CD4-positive, alpha-beta memory T cell (primary cell): ENCODE measurements at regions not wholly inside any gene's neighbourhood (a gene's known extent, or its start where the extent isn't known, plus 50 kb on each side); places are given as distances from the start of the nearest gene placed in this dataset.

ENCODE experiments used
- CTCF ChIA-PET: fragments of 350-600 bp; sonication (Branson Sonifier 250); formaldehyde crosslinking; loops from one replicate; lab custom pipeline; 2021; ENCODE audit warnings: inconsistent platforms; ENCODE audit not compliant: partially characterized antibody; lab: Charles Lee
- POLR2A ChIA-PET: fragments of 350-600 bp; sonication (Branson Sonifier 250); formaldehyde crosslinking; loops from one replicate; lab custom pipeline; 2021; ENCODE audit not compliant: partially characterized antibody; lab: Charles Lee
- DNase-seq, 5 donors: peaks; one replicate each; pipeline versions ENCODE4 v3.0.0 to v3.0.0-alpha.2; 2020 to 2022; ENCODE audit warnings: mixed read lengths in 1 of 5
- H3K27ac ChIP-seq: one replicate; pipeline ENCODE4 v1.7.0; 2013; ENCODE audit warnings: low read depth, low read length
- H3K27me3 ChIP-seq: 2 replicates; pipeline ENCODE4 v1.7.0; 2013; ENCODE audit warnings: mild to moderate bottlenecking, low read length, moderate library complexity; ENCODE audit not compliant: insufficient read depth
- H3K36me3 ChIP-seq: 2 replicates; pipeline ENCODE4 v1.7.0; 2013; ENCODE audit warnings: mild to moderate bottlenecking, low read length, moderate library complexity; ENCODE audit not compliant: insufficient read depth
- H3K4me1 ChIP-seq: 2 replicates; pipeline ENCODE4 v1.7.0; 2013; ENCODE audit warnings: mild to moderate bottlenecking, low read length, moderate library complexity; ENCODE audit not compliant: insufficient read depth
- H3K4me3 ChIP-seq, 2 donors: one replicate each; pipeline ENCODE4 v1.7.0; 2013; ENCODE audit warnings: low read length in 2 of 2, mild to moderate bottlenecking in 1 of 2
- H3K9me3 ChIP-seq, 2 donors: one replicate each; pipeline ENCODE4 v1.7.0; 2013; ENCODE audit warnings: low read length in 2 of 2, control low read depth in 1 of 2; ENCODE audit not compliant: control insufficient read depth in 1 of 2
- H3K27ac Mint-ChIP-seq, 7 donors: one replicate each; pipeline ENCODE4 v1.8.0; 2020 to 2021; ENCODE audit warnings: mixed read lengths in 7 of 7, mild to moderate bottlenecking in 6 of 7, inconsistent platforms in 3 of 7, moderate library complexity in 3 of 7
- H3K27me3 Mint-ChIP-seq, 2 donors: one replicate each; pipeline ENCODE4 v1.8.0; 2020 to 2021; ENCODE audit warnings: mixed read lengths in 2 of 2
- H3K36me3 Mint-ChIP-seq, 2 donors: one replicate each; pipeline ENCODE4 v1.8.0; 2020 to 2021; ENCODE audit warnings: mixed read lengths in 2 of 2, inconsistent platforms in 1 of 2, mild to moderate bottlenecking in 1 of 2
- H3K4me1 Mint-ChIP-seq, 4 donors: one replicate each; pipeline ENCODE4 v1.8.0; 2020 to 2021; ENCODE audit warnings: mixed read lengths in 4 of 4, mild to moderate bottlenecking in 1 of 4
- H3K4me3 Mint-ChIP-seq, 8 donors: one replicate each; pipeline ENCODE4 v1.8.0; 2020 to 2021; ENCODE audit warnings: mixed read lengths in 8 of 8, mild to moderate bottlenecking in 7 of 8, moderate library complexity in 6 of 8, inconsistent platforms in 3 of 8
- H3K9me3 Mint-ChIP-seq, 8 donors: one replicate each; pipeline ENCODE4 v1.8.0; 2020 to 2021; ENCODE audit warnings: mixed read lengths in 8 of 8, mild to moderate bottlenecking in 5 of 8, inconsistent platforms in 3 of 8, moderate library complexity in 1 of 8
- intact Hi-C: fragments of 100-400 bp; cut with micrococcal nuclease; formaldehyde crosslinking; loops from one replicate; pipeline ENCODE4 v1.15.1; 2023

- Histone ChIP-seq H3K4me3 (no peak overlapping the region), H3K27me3 (no peaks in the 10 kb centered on the region), H3K9me3 (no peaks in the 10 kb centered on the region), H3K36me3 (no peaks in the 10 kb centered on the region), H3K27ac (no peak overlapping the region), H3K4me1 (no peaks in the 10 kb centered on the region)
- Mint-ChIP-seq H3K27ac (no peak overlapping the region), H3K4me3 (no peak overlapping the region), H3K9me3 (peaks cover 0 to 5% (median under 1%) of the 10 kb centered on the region in 8 donors), H3K4me1 (no peaks in the 10 kb centered on the region), H3K27me3 (no peaks in the 10 kb centered on the region), H3K36me3 (no peaks in the 10 kb centered on the region)
- ChIA-PET POLR2A (no interaction called here), CTCF (no interaction called here)
- intact Hi-C loops = no loop called here
- no peak for DNase-seq
These were observed 180.2 kb upstream of the CBLB start for GRCh38 chr3:106048946-106049481.

GRCh38 chr3:106049821-106050220, 181.0 kb upstream of the CBLB start:
- DNase-seq = no peak
- Histone ChIP-seq H3K9me3 (no peaks in the 10 kb centered on the region), H3K4me3 (no peak overlapping the region), H3K27me3 (no peaks in the 10 kb centered on the region), H3K36me3 (no peaks in the 10 kb centered on the region), H3K27ac (no peak overlapping the region), H3K4me1 (no peaks in the 10 kb centered on the region)
- Mint-ChIP-seq H3K9me3 (peaks cover 0 to 5% (median under 1%) of the 10 kb centered on the region in 8 donors), H3K27me3 (no peaks in the 10 kb centered on the region), H3K27ac (no peak overlapping the region), H3K4me1 (no peaks in the 10 kb centered on the region), H3K36me3 (no peaks in the 10 kb centered on the region), H3K4me3 (no peak overlapping the region)
- ChIA-PET POLR2A (no interaction called here), CTCF (no interaction called here)
- intact Hi-C loops = no loop called here

GRCh38 chr3:106056931-106057330, 188.1 kb upstream of the CBLB start:
- Mint-ChIP-seq H3K4me3 (no peak overlapping the region), H3K4me1 (peaks cover 4 to 15% (median 6%) of the 10 kb centered on the region in 4 donors), H3K36me3 (no peaks in the 10 kb centered on the region), H3K27ac (no peak overlapping the region), H3K9me3 (no peaks in the 10 kb centered on the region), H3K27me3 (no peaks in the 10 kb centered on the region)
- no peak for DNase-seq
- Histone ChIP-seq H3K4me3 (no peak overlapping the region), H3K27me3 (no peaks in the 10 kb centered on the region), H3K36me3 (no peaks in the 10 kb centered on the region), H3K4me1 (no peaks in the 10 kb centered on the region), H3K9me3 (no peaks in the 10 kb centered on the region), H3K27ac (no peak overlapping the region)
- intact Hi-C loops = no loop called here
- ChIA-PET POLR2A (no interaction called here), CTCF (interaction anchor here (1.4 kb wide), 1 partner anchor 12 kb away, joined by 3 read pairs; no protein-coding TSS in a partner anchor)

- POLR2A ChIA-PET = no interaction called here
- no peaks in the 10 kb centered on the region for H3K4me1 ChIP-seq
- Mint-ChIP-seq H3K36me3 (no peaks in the 10 kb centered on the region), H3K27me3 (no peaks in the 10 kb centered on the region), H3K4me1 (peaks cover 4 to 15% (median 6%) of the 10 kb centered on the region in 4 donors), H3K4me3 (no peak overlapping the region), H3K9me3 (peaks cover 0 to 7% (median 0%) of the 10 kb centered on the region in 8 donors), H3K27ac (peak overlapping the region in 1 of 7 donors; percentile 25)
- no peak for DNase-seq
- CTCF ChIA-PET = no interaction called here
- no peak overlapping the region for H3K27ac ChIP-seq
- no peaks in the 10 kb centered on the region for H3K27me3 ChIP-seq
- intact Hi-C loops = no loop called here
- H3K9me3 ChIP-seq = no peaks in the 10 kb centered on the region
- no peak overlapping the region for H3K4me3 ChIP-seq
- H3K36me3 ChIP-seq = no peaks in the 10 kb centered on the region
These were observed 189.7 kb upstream of the CBLB start for GRCh38 chr3:106058475-106058874.

- Histone ChIP-seq H3K27me3 (no peaks in the 10 kb centered on the region), H3K4me3 (no peak overlapping the region), H3K27ac (no peak overlapping the region), H3K4me1 (no peaks in the 10 kb centered on the region), H3K36me3 (no peaks in the 10 kb centered on the region), H3K9me3 (no peaks in the 10 kb centered on the region)
- ChIA-PET POLR2A (no interaction called here), CTCF (no interaction called here)
- peaks cover 4 to 15% (median 6%) of the 10 kb centered on the region in 4 donors for H3K4me1 Mint-ChIP-seq
- H3K9me3 Mint-ChIP-seq = peaks cover 0 to 19% (median under 1%) of the 10 kb centered on the region in 8 donors
- intact Hi-C loops = no loop called here
- no peak overlapping the region for H3K4me3 Mint-ChIP-seq
- DNase-seq = no peak
- H3K36me3 Mint-ChIP-seq = peaks cover 0 to 3% of the 10 kb centered on the region in 2 donors
- H3K27ac Mint-ChIP-seq = no peak overlapping the region
- no peaks in the 10 kb centered on the region for H3K27me3 Mint-ChIP-seq
These were observed 191.2 kb upstream of the CBLB start for GRCh38 chr3:106059953-106060517.

- peaks cover 6 to 13% (median 8%) of the 10 kb centered on the region in 4 donors for H3K4me1 Mint-ChIP-seq
- Histone ChIP-seq H3K27ac (no peak overlapping the region), H3K27me3 (no peaks in the 10 kb centered on the region), H3K9me3 (no peaks in the 10 kb centered on the region), H3K4me1 (no peaks in the 10 kb centered on the region), H3K4me3 (no peak overlapping the region), H3K36me3 (no peaks in the 10 kb centered on the region)
- no peak for DNase-seq
- POLR2A ChIA-PET = no interaction called here
- H3K27ac Mint-ChIP-seq = no peak overlapping the region
- peaks cover 0 to 19% (median under 1%) of the 10 kb centered on the region in 8 donors for H3K9me3 Mint-ChIP-seq
- H3K4me3 Mint-ChIP-seq = no peak overlapping the region
- no peaks in the 10 kb centered on the region for H3K27me3 Mint-ChIP-seq
- intact Hi-C loops = no loop called here
- H3K36me3 Mint-ChIP-seq = peaks cover 0 to 3% of the 10 kb centered on the region in 2 donors
- CTCF ChIA-PET = no interaction called here
These were observed 195.1 kb upstream of the CBLB start for GRCh38 chr3:106063909-106064308.

- peaks cover 0 to 3% of the 10 kb centered on the region in 2 donors for H3K36me3 Mint-ChIP-seq
- intact Hi-C loops = no loop called here
These were observed 197.0 kb upstream of the CBLB start for GRCh38 chr3:106065831-106066230.

More at GRCh38 chr3:106065831-106066230, 197.0 kb upstream of the CBLB start:
- Histone ChIP-seq H3K36me3 (no peaks in the 10 kb centered on the region), H3K9me3 (no peaks in the 10 kb centered on the region), H3K27me3 (no peaks in the 10 kb centered on the region), H3K27ac (no peak overlapping the region), H3K4me1 (no peaks in the 10 kb centered on the region), H3K4me3 (no peak overlapping the region)
- ChIA-PET POLR2A (interaction anchor here (0.6 kb wide), 1 partner anchor 298 kb away, joined by 3 read pairs; no protein-coding TSS in a partner anchor), CTCF (no interaction called here)
- no peak overlapping the region for H3K27ac Mint-ChIP-seq
- H3K27me3 Mint-ChIP-seq = no peaks in the 10 kb centered on the region
- no peak for DNase-seq
- H3K4me1 Mint-ChIP-seq = peaks cover 8 to 9% (median 9%) of the 10 kb centered on the region in 4 donors
- no peak overlapping the region for H3K4me3 Mint-ChIP-seq
- peaks cover 0 to 19% (median 1%) of the 10 kb centered on the region in 8 donors for H3K9me3 Mint-ChIP-seq
